ENCODE measurements at regions not wholly inside any gene's neighbourhood (a gene's known extent, or its start where the extent isn't known, plus 50 kb on each side); places are given as distances from the start of the nearest gene placed in this dataset.

- Mint-ChIP-seq H3K27ac (no peak overlapping the region), H3K4me1 (peaks cover 27 to 34% of the 10 kb centered on the region in 2 experiments), H3K9me3 (peaks cover 12 to 13% of the 10 kb centered on the region in 2 experiments), H3K4me3 (no peak overlapping the region), H3K36me3 (ENCODE audit: insufficient read depth in 1 of 3, low read depth in 3 of 3) (peaks cover 7 to 10% (median 9%) of the 10 kb centered on the region in 3 experiments; a peak in 5 of 7 replicates), H3K27me3 (ENCODE audit: low read depth) (no peaks in the 10 kb centered on the region)
- TF ChIP-seq CTCF (conservative IDR thresholded peaks at IDR 0.05), result no peak
- no peak overlapping the region for H2BK5ac ChIP-seq (ENCODE audit: insufficient read length, low read length)
- peaks cover 9% of the 10 kb centered on the region; the same call in 1 of the 2 replicates for H3K4me1 ChIP-seq (ENCODE audit: insufficient read depth, low read length)
- no peaks in the 10 kb centered on the region for H3K79me1 ChIP-seq (ENCODE audit: insufficient read depth, low read depth, low read length, poor library complexity, severe bottlenecking)
- no peak overlapping the region for H3T11ph ChIP-seq (ENCODE audit: low read length)
- no peak for DNase-seq
- H2AK5ac ChIP-seq (ENCODE audit: insufficient read length, low read length), result no peak overlapping the region
- H3K4me2 ChIP-seq (ENCODE audit: insufficient read depth, insufficient read length, low read length), result no peak overlapping the region
- H3K23ac ChIP-seq (ENCODE audit: insufficient read length, low read depth, low read length), result no peak overlapping the region
- no peak overlapping the region for H4K5ac ChIP-seq (ENCODE audit: insufficient read length, low read depth, low read length)
- no peak overlapping the region for H2BK12ac ChIP-seq (ENCODE audit: insufficient read length, low read depth, low read length)
- no peak overlapping the region for H2BK120ac ChIP-seq (ENCODE audit: low read depth, low read length, poor library complexity, severe bottlenecking)
- H4K8ac ChIP-seq (replicated peaks; ENCODE audit: insufficient read length, low read depth, low read length), result no peak overlapping the region
- no CpG with 5 or more reads among the region's 1 CpG for WGBS (ENCODE audit: extremely low coverage, insufficient read length, low lambda C conversion rate)
- no peak overlapping the region for H3K27ac ChIP-seq (ENCODE audit: insufficient read length, low read depth, low read length)
- H2BK20ac ChIP-seq (ENCODE audit: low read depth, low read length, poor library complexity, severe bottlenecking), result no peak overlapping the region
- H4K20me1 ChIP-seq (ENCODE audit: control insufficient read depth, insufficient read depth, insufficient read length), result no peaks in the 10 kb centered on the region
- no peak overlapping the region for H3K4ac ChIP-seq (ENCODE audit: low read depth, low read length)
- H2AFZ ChIP-seq (ENCODE audit: low read length), result no peak overlapping the region
- H3K79me2 ChIP-seq (ENCODE audit: insufficient read depth, low read length), result no peaks in the 10 kb centered on the region
- H3K9ac ChIP-seq (ENCODE audit: extremely low read depth, insufficient read length, low read length), result no peak overlapping the region
- H3K56ac ChIP-seq (ENCODE audit: insufficient read length, low read depth, low read length), result no peak overlapping the region
- no peaks in the 10 kb centered on the region for H3K9me3 ChIP-seq (ENCODE audit: control insufficient read depth, low read depth, low read length)
- H2BK15ac ChIP-seq (ENCODE audit: low read depth, low read length), result no peak overlapping the region
- H3K18ac ChIP-seq (ENCODE audit: insufficient read length, low read depth, low read length), result no peak overlapping the region
- no peak overlapping the region for H3K14ac ChIP-seq (ENCODE audit: insufficient read depth, low read length)
- no peak overlapping the region for H4K91ac ChIP-seq (ENCODE audit: insufficient read length, low read depth, low read length)
- H3K27me3 ChIP-seq (ENCODE audit: insufficient read depth, low read length), result no peaks in the 10 kb centered on the region
- H3K23me2 ChIP-seq (ENCODE audit: insufficient read length, low read depth, low read length, poor library complexity, severe bottlenecking), result no peaks in the 10 kb centered on the region
Measured at GRCh38 chr3:150101016-150101415, 130.3 kb upstream of the PFN2 start.
